Activated naive CD4-positive, alpha-beta T cell treated with anti-CD3 and anti-CD28 coated beads for 36 hours (primary cell): ENCODE measurements at regions not wholly inside any gene's neighbourhood (a gene's known extent, or its start where the extent isn't known, plus 50 kb on each side); places are given as distances from the start of the nearest gene placed in this dataset.

Experiments
- CTCF ChIA-PET: fragments of 350-600 bp; sonication (Branson Sonifier 250); formaldehyde crosslinking; loops from one replicate; lab custom pipeline; 2021; ENCODE audit warnings: antibody characterized with exemption; lab: Charles Lee
- DNase-seq: peaks from one replicate; pipeline ENCODE4 v3.0.0-alpha.2; 2020
- H3K27ac Mint-ChIP-seq: one replicate; pipeline ENCODE4 v1.8.0; 2021; ENCODE audit warnings: mild to moderate bottlenecking, mixed read lengths
- H3K27me3 Mint-ChIP-seq: one replicate; pipeline ENCODE4 v1.8.0; 2021; ENCODE audit warnings: low read depth, mixed read lengths
- H3K36me3 Mint-ChIP-seq: one replicate; pipeline ENCODE4 v1.8.0; 2021; ENCODE audit warnings: low read depth, mixed read lengths
- H3K4me1 Mint-ChIP-seq: one replicate; pipeline ENCODE4 v1.8.0; 2021; ENCODE audit warnings: low read depth, mixed read lengths
- H3K4me3 Mint-ChIP-seq: one replicate; pipeline ENCODE4 v1.8.0; 2021; ENCODE audit warnings: mild to moderate bottlenecking, moderate library complexity, mixed read lengths
- H3K9me3 Mint-ChIP-seq: one replicate; pipeline ENCODE4 v1.8.0; 2021; ENCODE audit warnings: mixed read lengths
- intact Hi-C: fragments of 100-400 bp; cut with micrococcal nuclease; formaldehyde crosslinking; loops from one replicate; pipeline ENCODE4 v1.15.1; 2023

GRCh38 chr2:57918126-57918525 lies 128.5 kb upstream of the VRK2 start:
- Mint-ChIP-seq H3K9me3 (no peaks in the 10 kb centered on the region), H3K27ac (no peak overlapping the region), H3K27me3 (no peaks in the 10 kb centered on the region), H3K36me3 (no peaks in the 10 kb centered on the region), H3K4me1 (no peaks in the 10 kb centered on the region), H3K4me3 (no peak overlapping the region)
- intact Hi-C loops = loop anchor here (10.0 kb wide), 1 partner anchor 227 kb away; no protein-coding TSS in a partner anchor
- CTCF ChIA-PET = no interaction called here
- no peak for DNase-seq

- no peak overlapping the region for H3K27ac Mint-ChIP-seq
- CTCF ChIA-PET = interaction anchor here (0.5 to 0.7 kb wide), 2 partner anchors 33 to 790 kb away, joined by 3 read pairs; no protein-coding TSS in a partner anchor
- no peak overlapping the region for H3K4me3 Mint-ChIP-seq
- H3K27me3 Mint-ChIP-seq = no peaks in the 10 kb centered on the region
- no peak for DNase-seq
- no peaks in the 10 kb centered on the region for H3K4me1 Mint-ChIP-seq
- intact Hi-C loops = no loop called here
- H3K9me3 Mint-ChIP-seq = peaks cover 5% of the 10 kb centered on the region
- no peaks in the 10 kb centered on the region for H3K36me3 Mint-ChIP-seq
These were observed 126.2 kb upstream of the VRK2 start for GRCh38 chr2:57920342-57920939.

GRCh38 chr2:57934659-57935058 lies 111.9 kb upstream of the VRK2 start:
- H3K9me3 Mint-ChIP-seq = peaks cover 39% of the 10 kb centered on the region
- no peak for DNase-seq
- H3K4me3 Mint-ChIP-seq = no peak overlapping the region
- intact Hi-C loops = no loop called here
- peaks cover 7% of the 10 kb centered on the region for H3K36me3 Mint-ChIP-seq
- no peaks in the 10 kb centered on the region for H3K4me1 Mint-ChIP-seq
- CTCF ChIA-PET = no interaction called here
- no peaks in the 10 kb centered on the region for H3K27me3 Mint-ChIP-seq
- no peak overlapping the region for H3K27ac Mint-ChIP-seq

GRCh38 chr2:57936216-57936615 lies 110.4 kb upstream of the VRK2 start:
- CTCF ChIA-PET = no interaction called here
- Mint-ChIP-seq H3K4me3 (no peak overlapping the region), H3K9me3 (peaks cover 32% of the 10 kb centered on the region), H3K27ac (no peak overlapping the region), H3K36me3 (peaks cover 6% of the 10 kb centered on the region), H3K27me3 (peaks cover 2% of the 10 kb centered on the region), H3K4me1 (no peaks in the 10 kb centered on the region)
- intact Hi-C loops = no loop called here
- no peak for DNase-seq

GRCh38 chr2:57937456-57937855 lies 109.2 kb upstream of the VRK2 start:
- Mint-ChIP-seq H3K4me3 (no peak overlapping the region), H3K4me1 (no peaks in the 10 kb centered on the region), H3K9me3 (peaks cover 32% of the 10 kb centered on the region), H3K27ac (no peak overlapping the region), H3K27me3 (peaks cover 2% of the 10 kb centered on the region), H3K36me3 (peaks cover 6% of the 10 kb centered on the region)
- no peak for DNase-seq
- intact Hi-C loops = no loop called here
- CTCF ChIA-PET = no interaction called here

- no peaks in the 10 kb centered on the region for H3K36me3 Mint-ChIP-seq
- peaks cover 2% of the 10 kb centered on the region for H3K27me3 Mint-ChIP-seq
- intact Hi-C loops = no loop called here
- no peaks in the 10 kb centered on the region for H3K4me1 Mint-ChIP-seq
- H3K27ac Mint-ChIP-seq = no peak overlapping the region
- no peak for DNase-seq
- CTCF ChIA-PET = no interaction called here
- no peak overlapping the region for H3K4me3 Mint-ChIP-seq
- H3K9me3 Mint-ChIP-seq = peaks cover 5% of the 10 kb centered on the region
These were observed 104.8 kb upstream of the VRK2 start for GRCh38 chr2:57941816-57942215.

GRCh38 chr2:57943315-57943714 lies 103.3 kb upstream of the VRK2 start:
- CTCF ChIA-PET = no interaction called here
- intact Hi-C loops = no loop called here
- H3K4me1 Mint-ChIP-seq = no peaks in the 10 kb centered on the region
- H3K9me3 Mint-ChIP-seq = peaks cover 4% of the 10 kb centered on the region
- peaks cover 2% of the 10 kb centered on the region for H3K27me3 Mint-ChIP-seq
- no peaks in the 10 kb centered on the region for H3K36me3 Mint-ChIP-seq
- H3K4me3 Mint-ChIP-seq = no peak overlapping the region
- no peak overlapping the region for H3K27ac Mint-ChIP-seq
- DNase-seq = no peak

- Mint-ChIP-seq H3K9me3 (no peaks in the 10 kb centered on the region), H3K36me3 (no peaks in the 10 kb centered on the region), H3K4me3 (no peak overlapping the region), H3K27ac (no peak overlapping the region), H3K27me3 (no peaks in the 10 kb centered on the region), H3K4me1 (no peaks in the 10 kb centered on the region)
- intact Hi-C loops = no loop called here
- CTCF ChIA-PET = no interaction called here
- no peak for DNase-seq
These were observed 99.2 kb upstream of the VRK2 start for GRCh38 chr2:57947398-57947797.

- intact Hi-C loops = no loop called here
- peaks cover 1% of the 10 kb centered on the region for H3K27me3 Mint-ChIP-seq
These were observed 92.6 kb upstream of the VRK2 start for GRCh38 chr2:57954020-57954419.

GRCh38 chr2:57957238-57957637 lies 89.4 kb upstream of the VRK2 start:
- Mint-ChIP-seq H3K27me3 (peaks cover 1% of the 10 kb centered on the region), H3K27ac (no peak overlapping the region), H3K36me3 (no peaks in the 10 kb centered on the region), H3K4me3 (no peak overlapping the region), H3K4me1 (no peaks in the 10 kb centered on the region), H3K9me3 (no peaks in the 10 kb centered on the region)
- DNase-seq = no peak
- CTCF ChIA-PET = no interaction called here
- intact Hi-C loops = no loop called here

More at GRCh38 chr2:57954020-57954419, 92.6 kb upstream of the VRK2 start:
- Mint-ChIP-seq H3K27ac (no peak overlapping the region), H3K4me3 (no peak overlapping the region), H3K9me3 (no peaks in the 10 kb centered on the region), H3K4me1 (no peaks in the 10 kb centered on the region), H3K36me3 (no peaks in the 10 kb centered on the region)
- DNase-seq = no peak
- CTCF ChIA-PET = no interaction called here

GRCh38 chr2:57959390-57959789 lies 87.2 kb upstream of the VRK2 start:
- intact Hi-C loops = no loop called here
- CTCF ChIA-PET = no interaction called here
- H3K9me3 Mint-ChIP-seq = no peaks in the 10 kb centered on the region
- H3K36me3 Mint-ChIP-seq = no peaks in the 10 kb centered on the region
- H3K4me3 Mint-ChIP-seq = no peak overlapping the region
- no peaks in the 10 kb centered on the region for H3K4me1 Mint-ChIP-seq
- no peaks in the 10 kb centered on the region for H3K27me3 Mint-ChIP-seq
- DNase-seq = no peak
- H3K27ac Mint-ChIP-seq = no peak overlapping the region

GRCh38 chr2:57962861-57963260 lies 83.7 kb upstream of the VRK2 start:
- Mint-ChIP-seq H3K4me1 (no peaks in the 10 kb centered on the region), H3K9me3 (no peaks in the 10 kb centered on the region), H3K4me3 (no peak overlapping the region), H3K27ac (no peak overlapping the region), H3K27me3 (no peaks in the 10 kb centered on the region), H3K36me3 (no peaks in the 10 kb centered on the region)
- CTCF ChIA-PET = no interaction called here
- DNase-seq = no peak
- intact Hi-C loops = no loop called here

- Mint-ChIP-seq H3K36me3 (no peaks in the 10 kb centered on the region), H3K4me1 (no peaks in the 10 kb centered on the region), H3K27me3 (no peaks in the 10 kb centered on the region), H3K27ac (no peak overlapping the region), H3K4me3 (no peak overlapping the region), H3K9me3 (no peaks in the 10 kb centered on the region)
- intact Hi-C loops = no loop called here
- CTCF ChIA-PET = no interaction called here
- DNase-seq = no peak
These were observed 81.4 kb upstream of the VRK2 start for GRCh38 chr2:57965219-57965618.
